Uterus (tissue), 3 donors: ENCODE measurements at regions not wholly inside any gene's neighbourhood (a gene's known extent, or its start where the extent isn't known, plus 50 kb on each side); places are given as distances from the start of the nearest gene placed in this dataset.
"Not testable (repeated sequence)": the region's sequence is repeated elsewhere in the genome, so short reads cannot be mapped to it uniquely, and the experiment has no call there.

Experiments
- DNase-seq, 2 donors: peaks; one replicate each; pipeline ENCODE4 v3.0.0-alpha.2; 2019 to 2020
- H3K27ac ChIP-seq, 2 donors: fragments of 200-600 bp; sonication (generic); 1 replicate in 1 of 2; 2 replicates in 1 of 2; pipeline ENCODE4 v1.5.1; 2016 to 2018
- H3K27me3 ChIP-seq, 2 donors: fragments of 200-600 bp; sonication (generic); one replicate each; pipeline ENCODE4 v1.5.1; 2018 to 2019; ENCODE audit warnings: control low read depth in 1 of 2
- H3K36me3 ChIP-seq, 2 donors: fragments of 200-600 bp; sonication (generic); one replicate each; pipeline ENCODE4 v1.5.1; 2019; ENCODE audit warnings: control low read depth in 1 of 2
- H3K4me1 ChIP-seq, 2 donors: fragments of 200-600 bp; sonication (generic); one replicate each; pipeline ENCODE4 v1.5.1; 2018 to 2019; ENCODE audit warnings: control low read depth in 1 of 2
- H3K4me3 ChIP-seq, 2 donors: fragments of 200-600 bp; sonication (generic); 1 replicate in 1 of 2; 2 replicates in 1 of 2; pipeline ENCODE4 v1.5.1; 2018 to 2019; ENCODE audit warnings: mild to moderate bottlenecking in 1 of 2
- H3K9me3 ChIP-seq, 2 donors: fragments of 200-600 bp; sonication (generic); one replicate each; pipeline ENCODE4 v1.5.1; 2019; ENCODE audit warnings: control low read depth in 1 of 2
- POLR2A ChIP-seq, 2 donors: fragments of 450-650 bp; IDR thresholded peaks; one replicate each; pipeline ENCODE4 v1.6.1; 2016; ENCODE audit warnings: antibody characterized with exemption in 2 of 2, mild to moderate bottlenecking in 1 of 2, moderate library complexity in 1 of 2
- intact Hi-C: fragments of 100-400 bp; cut with DNase I; formaldehyde crosslinking; loops from one replicate; pipeline ENCODE4 v1.15.1; 2023; ENCODE audit warnings: low total_unique reads
- TF ChIP-seq, protein P1 (sequence below), 4 experiments: fragments of 200-600 bp in 2 of 4; fragments of 450-650 bp in 2 of 4; sonication (generic) in 2 of 4; IDR thresholded peaks; one replicate each; pipeline ENCODE4 v1.5.1; 2016 to 2019; ENCODE audit warnings: antibody characterized with exemption in 4 of 4, mild to moderate bottlenecking in 2 of 4, moderate library complexity in 1 of 4
- donor health status: DM: yes; HTN: yes; CAD: no.

DNA sequence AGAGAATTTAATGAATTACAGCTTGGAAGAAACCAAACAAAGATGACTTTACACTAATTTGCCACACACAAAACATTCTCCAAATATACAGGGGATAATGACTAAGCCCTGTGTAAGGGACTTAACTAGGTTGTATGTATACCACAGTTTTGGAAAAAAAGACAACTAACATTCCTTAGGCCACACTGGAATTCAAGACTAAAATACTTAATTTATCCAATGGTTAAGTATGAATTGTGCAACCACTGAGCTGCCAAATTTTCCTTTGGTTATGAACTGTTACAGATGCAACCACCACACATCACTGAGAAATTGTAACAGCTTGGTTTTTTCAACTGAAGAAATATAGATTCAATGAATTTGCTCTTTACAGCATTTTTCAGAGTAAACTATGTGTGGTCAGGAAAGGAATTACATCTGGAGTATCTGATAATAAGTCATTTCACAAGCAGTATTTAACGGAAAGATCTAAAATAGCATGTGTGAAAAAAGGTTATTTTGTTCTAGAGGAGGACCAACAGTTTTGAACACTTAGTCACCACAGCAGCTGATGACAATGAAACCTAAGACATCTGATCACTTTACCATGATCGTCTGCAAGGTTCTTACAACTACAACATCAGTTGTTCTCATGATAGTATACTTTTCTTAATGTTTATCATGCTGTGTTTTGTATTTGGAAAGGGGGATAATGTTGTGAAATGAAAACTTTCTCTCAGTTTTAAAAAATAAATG, 318.8 kb downstream of the BCKDHB start:
- Histone ChIP-seq H3K4me3 (no peak overlapping the region), H3K4me1 (no peaks in the 10 kb centered on the region), H3K9me3 (no peaks in the 10 kb centered on the region), H3K27ac (no peak overlapping the region), H3K27me3 (no peaks in the 10 kb centered on the region), H3K36me3 (no peaks in the 10 kb centered on the region)
- no peak for DNase-seq
- TF ChIP-seq, protein P1, sequence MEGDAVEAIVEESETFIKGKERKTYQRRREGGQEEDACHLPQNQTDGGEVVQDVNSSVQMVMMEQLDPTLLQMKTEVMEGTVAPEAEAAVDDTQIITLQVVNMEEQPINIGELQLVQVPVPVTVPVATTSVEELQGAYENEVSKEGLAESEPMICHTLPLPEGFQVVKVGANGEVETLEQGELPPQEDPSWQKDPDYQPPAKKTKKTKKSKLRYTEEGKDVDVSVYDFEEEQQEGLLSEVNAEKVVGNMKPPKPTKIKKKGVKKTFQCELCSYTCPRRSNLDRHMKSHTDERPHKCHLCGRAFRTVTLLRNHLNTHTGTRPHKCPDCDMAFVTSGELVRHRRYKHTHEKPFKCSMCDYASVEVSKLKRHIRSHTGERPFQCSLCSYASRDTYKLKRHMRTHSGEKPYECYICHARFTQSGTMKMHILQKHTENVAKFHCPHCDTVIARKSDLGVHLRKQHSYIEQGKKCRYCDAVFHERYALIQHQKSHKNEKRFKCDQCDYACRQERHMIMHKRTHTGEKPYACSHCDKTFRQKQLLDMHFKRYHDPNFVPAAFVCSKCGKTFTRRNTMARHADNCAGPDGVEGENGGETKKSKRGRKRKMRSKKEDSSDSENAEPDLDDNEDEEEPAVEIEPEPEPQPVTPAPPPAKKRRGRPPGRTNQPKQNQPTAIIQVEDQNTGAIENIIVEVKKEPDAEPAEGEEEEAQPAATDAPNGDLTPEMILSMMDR (IDR thresholded peaks at IDR 0.05) = no peak
- intact Hi-C loops = no loop called here

GRCh38 chr6:80411486-80411885, 305.0 kb downstream of the BCKDHB start:
- Histone ChIP-seq H3K4me1 (no peaks in the 10 kb centered on the region), H3K4me3 (no peak overlapping the region), H3K36me3 (no peaks in the 10 kb centered on the region), H3K27me3 (no peaks in the 10 kb centered on the region), H3K27ac (no peak overlapping the region), H3K9me3 (peaks cover 0 to 4% of the 10 kb centered on the region in 2 donors)
- intact Hi-C loops = no loop called here
- DNase-seq = no peak
- no peak for TF ChIP-seq POLR2A (IDR thresholded peaks at IDR 0.05)
- TF ChIP-seq, protein P1 (IDR thresholded peaks at IDR 0.05) = no peak

GRCh38 chr6:80407976-80408375, 301.5 kb downstream of the BCKDHB start:
- H3K36me3 ChIP-seq, H3K4me1 ChIP-seq, H3K27ac ChIP-seq, DNase-seq, H3K9me3 ChIP-seq, H3K4me3 ChIP-seq, H3K27me3 ChIP-seq, intact Hi-C loops: not testable (repeated sequence)

GRCh38 chr6:80404889-80405288, 298.4 kb downstream of the BCKDHB start:
- no peaks in the 10 kb centered on the region for H3K9me3 ChIP-seq
- TF ChIP-seq POLR2A (IDR thresholded peaks at IDR 0.05) = no peak
- TF ChIP-seq, protein P1 (IDR thresholded peaks at IDR 0.05) = no peak
- intact Hi-C loops = no loop called here

DNA sequence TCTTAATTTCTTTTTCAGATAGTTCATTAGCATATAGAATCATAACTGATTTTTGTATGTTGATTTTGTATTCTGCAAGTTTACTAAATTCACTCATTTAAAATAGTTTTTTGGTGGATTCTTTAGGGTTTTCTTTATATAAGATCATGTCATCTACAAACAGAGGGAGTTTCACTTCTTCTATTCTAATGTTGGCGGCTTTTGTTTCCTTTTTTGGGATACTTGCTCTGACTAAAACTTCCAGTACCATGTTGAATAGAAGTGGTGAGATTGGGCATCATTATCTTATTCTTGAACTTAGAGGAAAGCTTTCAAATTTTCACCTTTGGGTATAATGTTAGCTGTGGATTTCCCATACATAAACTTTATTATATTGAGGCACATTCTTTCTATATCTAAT, 296.9 kb downstream of the BCKDHB start:
- DNase-seq = no peak
- Histone ChIP-seq H3K9me3 (no peaks in the 10 kb centered on the region), H3K4me1 (no peaks in the 10 kb centered on the region), H3K27me3 (no peaks in the 10 kb centered on the region), H3K4me3 (no peak overlapping the region), H3K36me3 (no peaks in the 10 kb centered on the region), H3K27ac (no peak overlapping the region)
- intact Hi-C loops = no loop called here
- no peak for TF ChIP-seq POLR2A (IDR thresholded peaks at IDR 0.05)
- TF ChIP-seq, protein P1 (IDR thresholded peaks at IDR 0.05) = no peak

More at GRCh38 chr6:80404889-80405288, 298.4 kb downstream of the BCKDHB start:
- H3K36me3 ChIP-seq = no peaks in the 10 kb centered on the region
- no peak overlapping the region for H3K4me3 ChIP-seq
- H3K27me3 ChIP-seq = no peaks in the 10 kb centered on the region
- H3K4me1 ChIP-seq = no peaks in the 10 kb centered on the region
- no peak overlapping the region for H3K27ac ChIP-seq
- no peak for DNase-seq

DNA sequence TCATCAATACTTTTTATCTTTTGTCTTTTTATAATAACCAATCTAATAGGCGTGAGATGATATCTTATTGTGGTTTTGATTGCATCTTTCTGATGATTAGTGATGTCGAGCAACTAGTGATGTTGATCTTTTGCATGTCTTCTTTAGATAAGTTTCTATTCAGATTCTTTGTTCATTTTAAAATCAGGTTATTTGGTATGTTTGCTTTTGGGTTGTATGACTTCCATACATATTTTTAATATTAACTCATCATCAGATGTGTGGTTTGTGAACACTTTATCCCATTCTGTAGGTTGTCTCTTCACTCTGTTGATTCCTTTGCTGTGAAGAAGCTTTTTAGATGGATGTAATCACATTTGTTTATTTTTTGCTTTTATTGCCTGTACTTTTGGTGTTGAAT, 295.8 kb downstream of the BCKDHB start:
- Histone ChIP-seq H3K27ac (no peak overlapping the region), H3K27me3 (no peaks in the 10 kb centered on the region), H3K4me1 (no peaks in the 10 kb centered on the region), H3K36me3 (no peaks in the 10 kb centered on the region), H3K9me3 (no peaks in the 10 kb centered on the region), H3K4me3 (no peak overlapping the region)
- TF ChIP-seq POLR2A (IDR thresholded peaks at IDR 0.05) = no peak
- TF ChIP-seq, protein P1 (IDR thresholded peaks at IDR 0.05) = no peak
- no peak for DNase-seq
- intact Hi-C loops = no loop called here
